HG02588 (cell line): ENCODE measurements at regions not wholly inside any gene's neighbourhood (a gene's known extent, or its start where the extent isn't known, plus 50 kb on each side); places are given as distances from the start of the nearest gene placed in this dataset.
A peak's percentile ranks its signal among the peaks of the same experiment; 100 is the strongest.
"Not testable (repeated sequence)": the region's sequence is repeated elsewhere in the genome, so short reads cannot be mapped to it uniquely, and the experiment has no call there.

Source experiments
- ATAC-seq: cut with Tn5 transposase; IDR thresholded peaks from one replicate; pipeline ENCODE4 v1.9.1; 2021; ENCODE audit warnings: mild to moderate bottlenecking, moderate library complexity; ENCODE audit not compliant: unreplicated experiment

DNA sequence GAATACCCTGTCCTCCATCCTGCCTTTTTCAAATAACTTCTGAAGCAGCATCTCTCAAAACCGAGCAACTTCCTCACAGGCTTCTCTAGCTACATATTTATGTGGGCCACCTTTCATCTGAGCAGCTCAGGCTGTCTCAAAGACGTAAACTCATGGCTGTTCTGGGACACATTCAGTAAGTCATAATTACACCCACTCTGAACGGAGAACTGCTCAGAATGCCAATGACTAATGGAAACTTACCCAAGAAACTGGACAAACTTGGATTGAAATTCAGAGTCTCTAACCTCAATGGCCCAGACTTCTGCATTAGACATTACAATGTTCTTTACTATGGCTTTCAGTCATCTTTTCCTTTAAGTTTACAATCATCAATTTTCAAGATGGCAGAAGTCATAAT lies 145.2 kb downstream of the RAD51AP2 start:
- no peak for ATAC-seq

DNA sequence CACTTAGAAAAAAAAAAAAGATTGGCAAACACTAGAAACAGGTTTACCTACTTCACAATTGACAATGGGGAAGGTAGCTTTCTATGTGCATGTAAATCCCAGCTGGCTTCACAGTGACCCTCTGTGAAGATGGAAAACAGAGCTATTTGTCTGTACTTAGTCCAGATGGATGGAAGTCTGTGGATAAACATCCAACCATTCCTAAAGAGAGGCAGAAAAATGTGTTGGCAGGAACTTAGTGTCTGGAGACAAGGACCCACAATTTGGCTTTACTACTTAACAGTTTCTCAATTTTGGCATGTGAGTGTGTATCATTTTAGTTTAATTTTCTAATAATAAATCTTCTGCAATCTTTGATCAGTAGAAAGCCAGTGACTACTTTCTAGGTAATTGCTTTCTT lies 154.4 kb downstream of the RAD51AP2 start:
- ATAC-seq: no peak

DNA sequence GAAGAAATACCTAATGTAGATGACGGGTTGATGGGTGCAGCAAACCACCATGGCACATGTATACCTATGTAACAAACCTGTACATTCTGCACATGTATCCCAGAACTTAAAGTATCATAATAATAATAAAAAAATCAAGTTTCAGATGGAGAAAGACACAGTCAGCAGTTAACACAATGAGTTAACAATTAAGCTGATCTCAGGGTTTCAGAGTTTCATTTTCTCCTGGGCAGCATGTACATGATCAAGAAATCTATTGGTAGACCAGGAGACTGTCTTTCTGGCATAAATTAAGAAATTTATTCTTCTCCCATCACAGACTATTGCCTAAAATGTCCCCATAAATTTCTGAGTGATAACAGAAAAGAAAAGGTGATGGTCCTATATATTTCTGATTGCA lies 155.3 kb downstream of the RAD51AP2 start:
- no peak for ATAC-seq

DNA sequence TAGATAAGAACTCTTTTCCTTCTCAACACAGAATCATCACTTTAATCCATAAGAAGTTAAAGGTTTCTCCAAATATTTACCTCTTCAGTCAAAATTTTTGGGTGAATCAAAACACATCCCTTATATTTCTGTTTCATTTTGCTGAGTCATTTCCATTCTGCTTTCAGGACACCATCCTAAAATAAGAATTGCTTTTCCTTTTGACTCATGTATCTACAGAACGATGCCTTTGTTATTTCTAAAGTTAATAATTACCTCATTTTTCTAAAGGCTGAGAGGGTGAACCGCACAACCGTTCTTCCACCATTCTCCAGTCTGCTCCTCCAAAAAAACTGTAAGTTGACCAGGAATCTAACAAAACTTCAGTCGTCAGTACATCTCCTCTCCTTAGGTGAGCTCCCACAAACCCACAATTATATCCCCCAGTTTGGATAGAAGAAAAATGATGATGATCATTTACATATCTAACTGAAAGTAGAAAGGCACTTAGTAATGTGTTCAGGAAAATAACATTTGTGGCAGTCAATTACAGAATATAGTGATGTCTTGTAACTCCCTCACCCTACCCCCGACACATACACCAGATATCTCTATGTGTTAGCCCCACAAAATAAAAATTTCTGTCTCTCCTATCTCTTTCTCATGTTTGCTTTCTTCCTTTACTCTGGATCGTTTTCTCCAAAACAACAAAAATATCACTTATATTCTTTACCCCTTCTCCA lies 162.5 kb downstream of the RAD51AP2 start:
- ATAC-seq: peak; percentile 75

DNA sequence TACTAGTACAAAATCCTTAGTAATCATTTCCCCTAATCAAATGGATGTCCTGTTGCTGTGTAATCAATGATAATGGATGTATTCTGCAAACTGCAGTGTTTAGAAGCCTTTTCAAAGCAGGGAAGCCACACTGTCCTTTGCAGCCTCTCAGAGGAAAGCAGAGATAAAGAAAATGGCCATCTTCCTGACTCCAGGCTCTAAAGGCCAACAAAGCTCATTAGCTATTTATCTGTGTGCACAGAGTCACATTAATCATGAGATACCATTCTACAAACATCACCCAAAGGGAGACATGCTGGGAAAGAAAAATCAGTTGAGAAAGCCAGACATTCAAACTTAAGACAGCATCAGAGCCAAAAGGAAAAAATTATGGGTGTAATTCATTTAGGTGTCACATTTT lies 165.0 kb downstream of the RAD51AP2 start:
- ATAC-seq: no peak

DNA sequence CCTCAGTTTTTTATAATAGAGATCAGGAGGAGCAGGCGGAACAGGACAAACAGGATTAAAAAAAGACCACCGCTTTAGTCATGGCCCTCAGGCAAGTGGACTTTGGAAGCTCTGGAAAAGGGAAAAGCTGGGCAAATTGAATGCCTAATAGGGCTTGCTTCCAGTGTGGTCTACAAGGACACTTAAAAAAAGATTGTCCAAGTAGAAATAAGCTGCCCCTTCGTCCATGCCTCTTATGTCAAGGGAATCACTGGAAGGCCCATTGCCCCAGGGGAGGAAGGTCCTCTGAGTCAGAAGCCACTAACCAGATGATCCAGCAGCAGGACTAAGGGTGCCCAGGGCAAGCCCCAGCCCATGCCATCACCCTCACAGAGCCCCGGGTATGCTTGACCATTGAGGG lies 175.5 kb downstream of the RAD51AP2 start:
- not testable (repeated sequence) for ATAC-seq

DNA sequence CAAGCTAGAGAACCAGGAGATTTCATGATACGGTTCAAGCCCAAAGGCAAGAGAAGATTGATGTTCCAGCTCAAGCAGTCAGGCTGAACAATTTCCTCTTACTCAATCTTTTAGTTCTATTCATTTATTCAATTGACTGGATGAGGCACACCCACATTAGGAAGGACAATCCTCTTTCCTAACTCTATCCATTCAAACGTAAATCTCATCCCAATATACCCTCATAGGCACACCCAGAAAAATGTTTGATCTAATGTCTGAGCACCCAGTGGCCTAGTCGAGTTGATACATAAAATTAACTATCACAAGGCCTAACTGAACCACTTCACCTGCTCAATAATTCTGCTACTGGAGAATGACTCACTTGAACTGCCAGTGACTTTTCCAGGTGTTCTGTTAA lies 180.7 kb downstream of the RAD51AP2 start:
- ATAC-seq: no peak

DNA sequence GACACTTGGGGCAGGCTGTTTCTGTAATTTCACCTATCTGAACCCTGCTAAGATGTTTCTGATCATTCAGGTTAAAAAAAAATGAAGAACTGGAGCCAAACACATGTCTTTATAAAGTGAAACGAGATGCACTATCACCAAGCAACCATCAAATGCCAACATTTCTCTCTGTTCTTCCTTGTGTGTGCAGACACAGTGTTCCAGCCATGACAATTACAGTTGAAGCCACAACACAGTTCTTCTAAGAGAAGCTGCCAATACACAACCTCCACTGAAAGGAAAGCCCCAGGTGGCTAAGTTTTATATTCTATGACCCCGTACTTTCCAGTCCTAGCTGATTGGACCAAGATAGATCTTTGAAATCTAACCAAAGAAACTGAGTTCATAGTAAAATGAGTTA lies 181.8 kb downstream of the RAD51AP2 start:
- ATAC-seq: no peak

DNA sequence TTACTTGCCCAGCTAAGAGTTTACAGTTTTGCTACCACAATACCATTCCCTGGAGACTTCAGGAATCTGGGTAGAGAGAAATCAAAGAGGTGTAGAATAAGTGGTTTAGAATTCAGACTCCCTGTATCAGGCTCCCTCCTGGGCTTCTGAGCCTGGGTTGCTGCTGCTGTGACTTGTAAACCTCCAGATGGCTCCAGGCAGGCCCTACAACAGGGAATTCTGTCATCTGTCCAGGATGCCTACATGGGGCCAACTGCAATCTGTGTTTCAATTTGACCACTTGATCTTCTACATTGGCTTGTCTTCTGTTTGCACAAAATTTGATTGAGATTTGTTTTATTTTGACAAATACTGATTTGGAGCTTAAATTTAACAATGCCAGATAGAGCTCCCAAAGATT lies 183.9 kb downstream of the RAD51AP2 start:
- no peak for ATAC-seq

DNA sequence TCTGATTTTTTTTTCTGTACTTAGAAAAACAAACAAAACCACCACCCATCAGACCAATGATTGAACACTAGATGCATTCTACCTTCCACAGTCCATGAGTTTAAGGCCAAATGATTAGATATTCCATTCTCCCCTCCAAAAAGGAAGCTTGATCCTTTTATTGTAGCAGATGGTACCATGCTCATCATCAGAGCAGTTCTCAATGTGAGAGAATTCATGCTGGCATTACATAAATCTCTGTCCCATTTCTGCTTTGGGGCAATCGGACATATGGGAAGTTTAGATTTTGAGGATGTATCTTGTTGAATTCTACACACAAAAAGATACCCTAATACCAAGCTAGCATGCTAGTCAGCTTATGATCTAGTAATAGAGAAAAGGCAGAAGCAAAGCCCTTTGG lies 186.6 kb downstream of the RAD51AP2 start:
- ATAC-seq: no peak

DNA sequence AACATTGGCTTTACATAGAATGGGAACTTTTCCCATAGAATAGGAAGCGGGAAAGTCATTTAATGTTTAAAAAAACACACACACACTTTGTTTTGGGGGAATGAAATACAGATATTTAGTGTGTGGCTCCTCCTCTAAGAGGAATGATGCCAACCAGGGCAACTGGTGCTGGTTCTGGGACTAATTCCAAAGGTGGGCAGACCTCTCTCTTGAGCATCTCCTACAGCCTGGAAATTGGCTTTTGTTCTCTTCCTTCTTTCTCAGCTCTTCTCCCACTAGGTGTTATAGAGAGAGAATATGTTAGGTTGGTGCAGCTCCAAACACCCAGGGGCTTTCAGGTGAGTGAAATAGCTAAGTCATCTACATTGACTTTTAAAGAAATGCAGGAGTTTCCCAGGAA lies 190.1 kb downstream of the RAD51AP2 start:
- ATAC-seq: no peak

DNA sequence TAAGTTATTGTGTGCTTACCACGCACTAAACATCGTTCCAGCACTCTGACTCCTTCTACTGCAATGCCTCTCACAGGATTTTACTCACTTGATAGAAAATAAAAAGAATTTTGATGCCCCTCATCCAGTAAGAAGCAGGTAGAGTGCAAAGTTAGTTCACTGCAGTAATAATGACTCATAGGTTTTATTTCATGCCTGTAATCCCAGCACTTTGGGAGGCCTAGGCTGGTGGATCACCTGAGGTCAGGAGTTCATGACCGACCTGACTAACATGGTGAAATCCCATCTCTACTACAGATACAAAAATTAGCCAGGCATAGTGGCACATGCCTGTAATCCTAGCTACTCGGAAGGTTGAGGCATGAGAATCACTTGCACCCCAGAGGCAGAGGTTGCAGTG lies 190.6 kb downstream of the RAD51AP2 start:
- ATAC-seq: no peak

DNA sequence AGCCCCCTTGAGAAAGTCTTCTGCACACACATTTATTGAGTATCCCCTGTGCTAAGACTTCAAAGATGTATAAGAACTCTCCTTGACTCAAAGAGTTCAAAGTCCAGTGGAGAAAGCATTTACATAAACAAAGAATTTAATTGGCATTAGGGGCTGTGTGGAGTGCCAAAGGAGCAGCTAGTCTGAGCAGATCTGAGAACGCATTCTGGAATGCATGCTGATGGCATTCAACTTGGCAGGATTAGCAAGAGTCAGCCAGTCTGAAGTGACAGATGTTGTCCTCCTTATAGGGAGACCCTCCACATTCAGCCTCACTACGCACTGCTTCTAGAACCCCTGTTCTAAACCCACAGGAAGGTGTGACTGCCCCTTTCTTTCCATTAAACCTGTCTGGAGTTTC lies 191.5 kb downstream of the RAD51AP2 start:
- ATAC-seq: no peak

DNA sequence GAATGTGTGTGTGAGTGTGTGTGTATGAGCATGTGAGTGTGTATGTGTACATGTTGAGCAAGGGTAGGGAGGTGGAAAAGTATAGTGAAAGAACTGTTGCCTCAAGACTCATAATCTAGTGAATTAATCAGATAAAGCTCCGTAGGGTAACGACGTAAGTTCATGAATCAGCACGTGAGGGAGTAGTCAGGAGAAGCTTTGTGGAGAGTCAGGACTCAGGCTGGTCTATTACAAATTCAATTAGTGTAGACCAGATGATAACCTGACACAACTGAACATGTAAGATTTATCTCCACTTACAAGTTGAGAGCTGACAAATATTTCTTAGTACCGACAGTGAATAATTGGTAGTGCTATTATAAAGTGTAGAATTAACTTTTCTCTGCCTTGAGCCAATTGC lies 194.5 kb downstream of the RAD51AP2 start:
- ATAC-seq: no peak

DNA sequence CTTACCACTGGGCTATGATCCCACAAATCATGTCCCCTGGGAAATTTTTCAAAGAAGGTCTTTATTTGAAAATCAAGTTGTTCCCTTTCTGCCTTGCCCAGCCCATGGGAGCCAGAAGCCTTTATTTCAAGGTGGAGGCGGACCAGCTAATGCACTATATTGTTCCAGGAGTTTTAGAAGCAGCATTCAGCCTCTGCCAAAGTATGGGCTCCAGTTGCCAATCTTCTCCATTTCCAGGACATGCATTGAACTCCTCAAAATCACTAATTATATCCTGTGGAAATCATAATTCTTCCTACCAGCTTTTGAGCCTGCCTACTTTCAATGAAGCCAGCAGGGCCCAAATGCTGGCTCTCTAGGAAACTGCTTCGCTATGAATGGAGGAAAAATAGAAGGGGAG lies 195.8 kb downstream of the RAD51AP2 start:
- no peak for ATAC-seq

DNA sequence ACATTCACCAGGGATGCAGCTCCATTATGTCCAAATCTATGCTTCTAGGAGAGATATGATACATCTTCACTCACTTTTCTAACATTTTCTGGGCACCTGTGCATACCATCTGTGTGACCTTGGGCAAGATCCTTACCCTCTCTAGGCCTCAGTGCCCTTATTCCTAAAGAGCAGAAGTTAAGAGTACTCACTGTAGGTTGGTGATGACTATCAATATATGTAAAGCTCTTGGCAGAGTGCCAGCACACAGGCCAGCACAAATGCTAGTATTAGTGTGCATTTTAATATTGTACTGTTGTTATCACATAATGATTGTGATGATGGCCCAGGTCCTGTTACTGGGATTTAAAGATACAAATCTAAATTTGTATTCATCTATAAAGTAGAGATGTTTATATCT lies 199.2 kb downstream of the RAD51AP2 start:
- no peak for ATAC-seq

DNA sequence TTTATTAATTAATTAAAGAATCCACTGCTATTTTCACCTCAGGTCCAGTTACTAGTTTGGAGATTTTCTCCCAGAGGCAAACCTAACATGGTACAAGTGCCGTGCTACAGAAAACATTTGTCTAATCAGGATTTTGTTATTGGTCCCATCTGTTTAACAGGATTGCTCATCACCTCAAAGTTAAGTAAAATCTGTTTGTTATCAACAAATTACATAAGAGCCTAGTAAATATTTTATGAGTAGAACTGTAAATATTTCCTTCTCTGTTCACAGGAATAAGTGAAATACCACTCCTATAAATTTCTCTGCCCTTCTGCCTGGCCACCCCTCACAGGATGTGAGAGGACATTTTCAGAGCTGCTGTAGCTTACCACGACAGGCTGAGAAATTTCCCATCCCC lies 200.2 kb downstream of the RAD51AP2 start:
- ATAC-seq: no peak

DNA sequence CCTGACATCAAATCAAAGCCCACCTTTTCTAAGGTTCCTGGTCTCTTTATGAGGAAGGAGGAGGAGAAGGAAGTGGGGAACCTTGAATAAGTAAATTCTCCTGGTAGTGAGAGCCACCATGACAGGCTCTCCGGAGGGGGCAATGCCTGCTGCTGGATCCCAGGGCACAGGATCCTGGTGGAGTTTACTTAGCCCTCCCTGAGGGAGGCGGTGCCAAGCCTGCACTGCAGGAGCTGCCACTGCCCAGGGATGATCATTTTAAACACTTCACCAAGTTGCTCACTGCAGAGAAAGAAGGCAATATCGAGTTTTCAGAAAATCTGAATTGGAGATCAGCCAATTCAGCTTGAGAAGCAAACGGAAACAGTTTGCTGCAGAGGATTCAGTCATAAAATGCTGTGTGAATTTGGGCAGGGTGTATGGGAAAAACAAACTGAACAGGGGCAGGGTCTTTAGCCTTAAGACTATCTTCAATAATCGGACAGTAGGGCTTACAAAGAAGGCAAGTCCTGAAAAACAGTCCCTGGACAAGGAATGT lies 200.7 kb downstream of the RAD51AP2 start:
- no peak for ATAC-seq

DNA sequence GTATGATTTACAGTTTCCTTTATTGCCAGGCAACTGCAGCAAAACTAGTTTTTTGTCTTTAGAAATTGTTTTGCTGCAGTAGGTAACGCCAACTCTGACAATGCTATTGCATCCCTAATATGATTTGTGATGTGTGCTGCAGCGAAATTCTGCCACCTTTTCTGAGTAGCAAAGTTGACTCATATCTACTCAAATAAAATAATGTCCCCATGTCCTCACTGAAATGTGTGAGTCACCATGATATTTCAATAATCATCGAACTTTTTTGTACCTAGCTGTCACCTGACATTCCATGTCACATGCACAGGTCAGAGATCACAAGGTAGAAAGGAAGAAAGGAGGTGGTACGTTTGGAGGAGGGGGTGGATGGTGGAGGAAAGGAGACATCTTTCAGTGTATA lies 205.0 kb downstream of the RAD51AP2 start:
- no peak for ATAC-seq

DNA sequence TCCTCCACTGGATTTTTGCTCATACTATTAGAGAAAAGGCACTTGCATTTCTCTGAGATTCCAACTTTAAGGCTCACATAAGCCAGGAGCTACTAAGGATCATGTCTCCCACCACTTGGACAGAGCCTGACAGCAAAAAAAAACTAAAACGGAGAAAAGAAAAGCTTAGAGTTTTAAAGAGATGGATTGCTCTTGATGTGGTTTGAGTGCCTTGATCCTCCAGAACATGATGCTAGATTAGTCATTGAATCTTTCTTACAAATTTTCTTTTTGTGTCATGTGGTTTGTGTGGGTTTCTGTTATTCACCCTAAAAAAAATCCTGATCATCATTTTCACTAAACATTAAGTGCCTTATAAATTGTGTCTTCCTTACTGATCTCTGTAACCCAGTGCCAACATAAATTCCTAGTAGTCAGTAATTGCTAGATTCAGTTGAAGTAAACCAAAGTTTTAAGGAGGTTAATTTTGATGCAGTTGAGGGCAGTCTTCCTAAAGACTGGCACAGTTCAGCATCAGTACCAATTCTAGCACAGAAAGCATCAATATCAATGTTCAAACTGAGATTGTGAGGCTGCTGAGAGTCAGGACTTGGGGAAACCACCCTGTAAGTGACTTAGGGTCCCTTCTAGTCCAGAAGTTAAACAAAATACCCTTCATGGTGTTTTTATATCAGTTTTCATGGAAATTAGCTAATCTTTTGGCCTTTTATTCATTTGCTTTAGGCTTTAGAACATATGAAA lies 206.3 kb downstream of the RAD51AP2 start:
- no peak for ATAC-seq

DNA sequence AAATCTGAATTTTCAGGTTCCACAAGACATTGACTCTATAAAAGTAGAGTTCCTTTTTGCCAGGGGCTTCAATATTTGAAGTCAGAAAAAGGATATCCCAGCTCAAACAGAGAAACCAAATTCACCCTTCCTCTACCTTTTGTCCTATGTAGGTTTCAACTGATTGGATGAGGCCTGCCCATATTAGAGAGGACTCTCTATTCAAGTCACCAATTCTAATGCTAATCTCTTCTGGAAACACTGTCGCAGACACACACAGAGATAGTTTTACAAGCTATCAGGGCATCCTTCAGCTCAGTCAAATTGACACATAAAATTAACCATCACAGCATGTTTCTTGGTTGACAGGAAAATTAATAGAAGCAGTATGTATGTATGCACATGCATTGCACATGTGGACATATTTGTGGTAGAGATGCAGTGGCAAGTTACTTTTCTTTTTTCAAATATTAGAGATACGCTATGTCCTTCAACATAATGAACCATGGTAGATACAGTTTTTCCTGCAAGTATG lies 207.1 kb downstream of the RAD51AP2 start:
- ATAC-seq: no peak

DNA sequence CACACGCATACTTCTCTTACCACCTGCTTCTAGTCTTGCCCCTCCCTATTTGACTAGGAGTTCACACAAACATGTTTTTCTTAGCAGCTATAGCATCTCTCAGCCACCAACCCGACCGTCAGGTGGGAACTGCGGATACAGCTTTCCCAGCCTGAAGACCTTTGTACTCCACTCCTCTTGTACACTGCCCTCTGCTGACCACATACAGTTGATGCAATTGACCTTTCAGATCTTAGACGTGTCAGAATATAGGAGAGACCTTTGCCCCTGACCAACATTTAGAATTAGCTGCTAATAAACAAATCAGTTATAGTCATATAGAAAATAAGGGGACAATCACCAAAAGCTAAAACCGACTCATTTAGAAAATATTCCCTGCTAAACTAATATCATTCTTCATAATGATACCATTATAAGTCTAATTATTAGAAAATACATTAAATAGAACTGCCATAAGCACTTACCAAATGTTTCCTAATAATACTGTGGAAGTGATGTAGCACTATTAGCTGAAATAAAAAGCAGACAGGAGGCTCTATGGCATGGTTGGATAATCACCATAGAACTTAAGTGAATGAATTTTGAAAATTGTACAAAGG lies 208.4 kb downstream of the RAD51AP2 start:
- peak; percentile 95 for ATAC-seq
